ENCODE measurements at regions not wholly inside any gene's neighbourhood (a gene's known extent, or its start where the extent isn't known, plus 50 kb on each side); places are given as distances from the start of the nearest gene placed in this dataset.

- no peak for DNase-seq (ENCODE audit: low read depth)
Observed at GRCh38 chr17:15109608-15110007, 155.5 kb downstream of the PMP22 start.

GRCh38 chr17:15108992-15109391 lies 156.1 kb downstream of the PMP22 start:
- DNase-seq (ENCODE audit: low read depth): no peak

- no peak for DNase-seq (ENCODE audit: low read depth)
Observed at GRCh38 chr17:15106540-15106939, 158.6 kb downstream of the PMP22 start.

- no peak for DNase-seq (ENCODE audit: low read depth)
Observed at GRCh38 chr17:15103785-15104184, 161.3 kb downstream of the PMP22 start.

GRCh38 chr17:15101175-15101574 lies 164.0 kb downstream of the PMP22 start:
- no peak for DNase-seq (ENCODE audit: low read depth)

- no peak for DNase-seq (ENCODE audit: low read depth)
Observed at GRCh38 chr17:15096511-15096910, 168.6 kb downstream of the PMP22 start.

- DNase-seq (ENCODE audit: low read depth): no peak
Observed at GRCh38 chr17:15095935-15096334, 169.2 kb downstream of the PMP22 start.

- DNase-seq (ENCODE audit: low read depth): no peak
Observed at GRCh38 chr17:15092762-15093161, 172.4 kb downstream of the PMP22 start.

- no peak for DNase-seq (ENCODE audit: low read depth)
Observed at GRCh38 chr17:15092261-15092660, 172.9 kb downstream of the PMP22 start.

- DNase-seq (ENCODE audit: low read depth): no peak
Observed at GRCh38 chr17:15091825-15092224, 173.3 kb downstream of the PMP22 start.

GRCh38 chr17:15090533-15090932 lies 174.6 kb downstream of the PMP22 start:
- DNase-seq (ENCODE audit: low read depth): no peak

- no peak for DNase-seq (ENCODE audit: low read depth)
Observed at GRCh38 chr17:15087946-15088345, 177.2 kb downstream of the PMP22 start.

GRCh38 chr17:15086776-15087295 lies 178.3 kb downstream of the PMP22 start:
- DNase-seq (ENCODE audit: low read depth): no peak

GRCh38 chr17:15085890-15086677 lies 179.0 kb downstream of the PMP22 start:
- no peak for DNase-seq (ENCODE audit: low read depth)

- DNase-seq (ENCODE audit: low read depth): no peak
Observed at GRCh38 chr17:15083225-15083624, 181.9 kb downstream of the PMP22 start.

GRCh38 chr17:15081008-15081407 lies 184.1 kb downstream of the PMP22 start:
- no peak for DNase-seq (ENCODE audit: low read depth)

- no peak for DNase-seq (ENCODE audit: low read depth)
Observed at GRCh38 chr17:15078570-15078969, 186.6 kb downstream of the PMP22 start.

- DNase-seq (ENCODE audit: low read depth): no peak
Observed at GRCh38 chr17:15076991-15077663, 188.0 kb downstream of the PMP22 start.

- no peak for DNase-seq (ENCODE audit: low read depth)
Observed at GRCh38 chr17:15051933-15052332, 213.2 kb downstream of the PMP22 start.

- DNase-seq (ENCODE audit: low read depth): no peak
Observed at GRCh38 chr17:15049795-15050160, 215.3 kb downstream of the PMP22 start.

GRCh38 chr17:15048933-15049794 lies 216.0 kb downstream of the PMP22 start:
- DNase-seq (ENCODE audit: low read depth): no peak

GRCh38 chr17:15048381-15048780 lies 216.7 kb downstream of the PMP22 start:
- DNase-seq (ENCODE audit: low read depth): no peak

GRCh38 chr17:15042311-15042710 lies 222.8 kb downstream of the PMP22 start:
- DNase-seq (ENCODE audit: low read depth): no peak

Measured in activated gamma-delta T cell treated with anti-CD3 and anti-CD28 coated beads, Interleukin-2, amount 50 U/mL, for 16 hours (primary cell).